ENCODE measurements at regions not wholly inside any gene's neighbourhood (a gene's known extent, or its start where the extent isn't known, plus 50 kb on each side); places are given as distances from the start of the nearest gene placed in this dataset.

DNA sequence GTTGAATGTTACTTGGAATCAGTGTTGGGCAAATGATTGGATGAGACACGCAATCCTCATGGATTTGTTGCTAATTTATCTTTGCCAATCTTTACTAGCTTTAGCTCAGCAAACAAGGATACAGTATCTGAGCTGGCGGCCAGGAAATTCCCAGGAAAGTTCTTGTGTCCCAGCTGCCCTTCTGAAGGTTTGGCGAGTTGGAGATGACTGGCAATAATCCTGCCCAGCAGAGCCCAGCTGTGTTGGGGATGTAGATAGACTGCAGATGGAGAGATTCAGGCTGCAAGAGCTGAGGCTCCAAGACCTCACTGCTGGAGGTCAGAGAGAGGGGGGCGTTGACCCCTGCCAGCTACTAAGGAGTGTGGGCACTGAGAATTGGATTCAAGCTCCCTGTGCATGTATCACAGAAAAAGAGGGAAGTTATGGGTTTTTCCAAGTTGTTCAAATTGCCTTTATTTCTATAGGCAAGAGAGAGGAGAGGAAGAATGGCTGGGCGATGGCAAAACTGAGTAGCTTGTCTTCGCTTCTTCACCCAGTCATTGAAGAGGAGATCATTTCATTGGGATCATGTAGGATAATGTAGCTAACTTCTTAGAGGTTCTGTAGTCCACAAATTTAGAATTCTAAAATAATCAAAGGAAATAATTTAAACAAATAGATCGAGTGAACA lies 506.8 kb upstream of the LRATD1 start:
- Histone ChIP-seq H3K27me3 (no peaks in the 10 kb centered on the region), H3K36me3 (no peaks in the 10 kb centered on the region), H3K4me3 (no peak overlapping the region), H3K9me3 (no peaks in the 10 kb centered on the region), H3K4me1 (no peaks in the 10 kb centered on the region), H3K27ac (no peak overlapping the region)
- no peak for DNase-seq
- ATAC-seq = no peak
- WGBS, 4 donors = 76 to 80% (median 78%) methylated on average over 7 of the region's 7 CpGs
- TF ChIP-seq POLR2A (IDR thresholded peaks at IDR 0.05) = no peak
- TF ChIP-seq, protein P1, sequence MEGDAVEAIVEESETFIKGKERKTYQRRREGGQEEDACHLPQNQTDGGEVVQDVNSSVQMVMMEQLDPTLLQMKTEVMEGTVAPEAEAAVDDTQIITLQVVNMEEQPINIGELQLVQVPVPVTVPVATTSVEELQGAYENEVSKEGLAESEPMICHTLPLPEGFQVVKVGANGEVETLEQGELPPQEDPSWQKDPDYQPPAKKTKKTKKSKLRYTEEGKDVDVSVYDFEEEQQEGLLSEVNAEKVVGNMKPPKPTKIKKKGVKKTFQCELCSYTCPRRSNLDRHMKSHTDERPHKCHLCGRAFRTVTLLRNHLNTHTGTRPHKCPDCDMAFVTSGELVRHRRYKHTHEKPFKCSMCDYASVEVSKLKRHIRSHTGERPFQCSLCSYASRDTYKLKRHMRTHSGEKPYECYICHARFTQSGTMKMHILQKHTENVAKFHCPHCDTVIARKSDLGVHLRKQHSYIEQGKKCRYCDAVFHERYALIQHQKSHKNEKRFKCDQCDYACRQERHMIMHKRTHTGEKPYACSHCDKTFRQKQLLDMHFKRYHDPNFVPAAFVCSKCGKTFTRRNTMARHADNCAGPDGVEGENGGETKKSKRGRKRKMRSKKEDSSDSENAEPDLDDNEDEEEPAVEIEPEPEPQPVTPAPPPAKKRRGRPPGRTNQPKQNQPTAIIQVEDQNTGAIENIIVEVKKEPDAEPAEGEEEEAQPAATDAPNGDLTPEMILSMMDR (IDR thresholded peaks at IDR 0.05) = no peak
- intact Hi-C loops (cut with DNase I) = no loop called here

DNA sequence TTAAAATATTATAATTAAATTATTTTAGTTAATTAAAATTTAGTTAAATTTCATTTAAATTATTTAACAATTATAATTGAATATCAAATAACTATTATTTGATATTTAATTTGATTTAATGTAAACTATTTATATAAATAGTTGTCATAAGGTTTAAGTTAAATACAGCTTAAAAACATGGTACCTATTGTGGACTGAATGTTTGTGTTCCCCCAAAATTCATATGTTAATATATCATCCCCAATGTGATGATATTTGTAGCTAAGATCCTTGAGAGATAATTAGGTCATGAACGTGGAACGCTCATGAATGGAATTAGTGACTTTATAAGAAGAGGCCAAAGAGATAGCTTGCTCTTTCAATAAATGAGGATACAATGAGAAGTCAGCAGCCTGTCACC lies 505.7 kb upstream of the LRATD1 start:
- no peak for ATAC-seq
- no peak overlapping the region for H3K27ac ChIP-seq
- no peaks in the 10 kb centered on the region for H3K4me1 ChIP-seq
- TF ChIP-seq, protein P1 (IDR thresholded peaks at IDR 0.05) = no peak
- no peak for TF ChIP-seq POLR2A (IDR thresholded peaks at IDR 0.05)
- no peak for DNase-seq
- H3K36me3 ChIP-seq = no peaks in the 10 kb centered on the region
- H3K9me3 ChIP-seq = no peaks in the 10 kb centered on the region
- intact Hi-C loops (cut with DNase I) = no loop called here
- no peak overlapping the region for H3K4me3 ChIP-seq
- H3K27me3 ChIP-seq = no peaks in the 10 kb centered on the region
- WGBS, 4 donors = 83 to 93% (median 88%) methylated on average over 2 of the region's 2 CpGs

DNA sequence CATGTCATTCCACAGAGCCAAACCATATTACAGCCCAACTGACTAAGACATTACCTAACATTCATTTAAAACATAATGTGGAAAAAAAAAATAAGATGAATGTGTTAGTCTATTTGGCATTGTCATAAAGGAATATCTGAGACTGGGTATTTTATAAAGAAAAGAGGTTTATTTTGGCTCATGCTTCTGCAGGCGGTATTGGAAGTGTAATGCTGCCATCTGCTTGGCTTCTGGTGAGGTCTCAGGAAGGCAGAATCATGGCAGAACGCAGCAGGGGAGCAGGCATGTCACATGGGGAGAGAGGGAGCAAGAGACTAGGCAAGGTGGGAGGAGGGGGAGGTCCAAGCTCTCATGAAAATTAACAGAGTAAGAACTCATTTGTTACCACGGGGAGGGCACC lies 504.8 kb upstream of the LRATD1 start:
- intact Hi-C loops (cut with DNase I) = no loop called here
- no peak for DNase-seq
- no peak for ATAC-seq
- TF ChIP-seq, protein P1 (IDR thresholded peaks at IDR 0.05) = no peak
- Histone ChIP-seq H3K27ac (no peak overlapping the region), H3K9me3 (no peaks in the 10 kb centered on the region), H3K4me3 (no peak overlapping the region), H3K4me1 (no peaks in the 10 kb centered on the region), H3K27me3 (peaks cover 0 to 3% (median 0%) of the 10 kb centered on the region in 9 donors), H3K36me3 (no peaks in the 10 kb centered on the region)
- WGBS, 4 donors = 64 to 77% (median 75%) methylated on average over 3 of the region's 3 CpGs

DNA sequence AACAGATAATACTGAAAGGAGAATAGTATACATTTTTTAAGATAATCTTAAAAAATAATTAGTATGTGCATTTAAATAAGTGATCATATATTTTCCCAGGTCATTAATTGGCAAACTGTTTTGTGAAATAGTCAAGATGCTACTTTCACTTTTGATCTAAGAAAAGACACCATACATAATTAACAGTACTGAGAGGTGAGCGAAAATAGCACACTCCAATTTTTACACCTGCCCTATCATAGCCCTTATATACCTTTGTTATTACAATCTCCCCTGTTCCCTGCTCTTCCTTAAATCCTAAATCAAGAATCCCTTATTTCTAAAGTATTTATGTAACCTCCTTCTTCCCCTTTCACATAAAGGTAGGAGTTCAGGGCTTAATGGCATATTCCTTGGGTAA lies 500.1 kb upstream of the LRATD1 start:
- intact Hi-C loops (cut with DNase I) = no loop called here
- WGBS, 4 donors = 77 to 94% (median 84%) methylated on average over 1 of the region's 1 CpG
- ATAC-seq (no peak), DNase-seq (no peak)
- Histone ChIP-seq H3K4me3 (no peak overlapping the region), H3K4me1 (no peaks in the 10 kb centered on the region), H3K27ac (no peak overlapping the region), H3K9me3 (no peaks in the 10 kb centered on the region), H3K27me3 (peaks cover 0 to 3% (median 0%) of the 10 kb centered on the region in 9 donors), H3K36me3 (no peaks in the 10 kb centered on the region)
- no peak for TF ChIP-seq POLR2A (IDR thresholded peaks at IDR 0.05)
- TF ChIP-seq, protein P1 (IDR thresholded peaks at IDR 0.05) = no peak

All from heart left ventricle (tissue), 16 donors.